Lung (tissue), 11 donors: ENCODE measurements at regions not wholly inside any gene's neighbourhood (a gene's known extent, or its start where the extent isn't known, plus 50 kb on each side); places are given as distances from the start of the nearest gene placed in this dataset.

ENCODE experiments used
- ATAC-seq: fragments of 200-7000 bp; cut with Tn5 transposase; one replicate; pipeline ENCODE4 v1.9.1; 2020; ENCODE audit warnings: moderate number of reproducible peaks; ENCODE audit not compliant: insufficient read depth, low FRiP score
- DNase-seq, 3 donors: peaks; one replicate each; pipeline ENCODE4 v3.0.0-alpha.2; 2013 to 2017
- H3K27ac ChIP-seq, 2 donors: one replicate each; pipeline ENCODE4 v1.5.1; 2013; ENCODE audit warnings: mild to moderate bottlenecking in 2 of 2, moderate library complexity in 2 of 2, control low read depth in 1 of 2, inconsistent platforms in 1 of 2, low read depth in 1 of 2, low read length in 1 of 2
- H3K27me3 ChIP-seq, 3 donors: one replicate each; pipeline ENCODE4 v1.5.1; 2013; ENCODE audit warnings: low read length in 2 of 3; ENCODE audit not compliant: control insufficient read depth in 3 of 3, insufficient read depth in 3 of 3
- H3K36me3 ChIP-seq, 4 donors: one replicate each; pipeline ENCODE4 v1.5.1; 2013; ENCODE audit warnings: low read length in 4 of 4, mild to moderate bottlenecking in 1 of 4, moderate library complexity in 1 of 4; ENCODE audit not compliant: control insufficient read depth in 4 of 4, insufficient read depth in 4 of 4
- H3K4me1 ChIP-seq, 5 donors: one replicate each; pipeline ENCODE4 v1.5.1; 2013; ENCODE audit warnings: low read length in 5 of 5, mild to moderate bottlenecking in 2 of 5, moderate library complexity in 1 of 5; ENCODE audit not compliant: control insufficient read depth in 5 of 5, insufficient read depth in 5 of 5
- H3K4me3 ChIP-seq: one replicate; pipeline ENCODE4 v1.5.1; 2013; ENCODE audit warnings: mild to moderate bottlenecking, control low read depth, moderate library complexity
- H3K9ac ChIP-seq, 2 donors: one replicate each; pipeline ENCODE4 v1.5.1; 2013; ENCODE audit warnings: low read length in 2 of 2, control low read depth in 1 of 2; ENCODE audit not compliant: insufficient read depth in 1 of 2
- H3K9me3 ChIP-seq, 4 donors: one replicate each; pipeline ENCODE4 v1.5.1; 2013; ENCODE audit warnings: low read length in 3 of 4, mild to moderate bottlenecking in 1 of 4, moderate library complexity in 1 of 4; ENCODE audit not compliant: control insufficient read depth in 4 of 4, insufficient read depth in 3 of 4
- WGBS, 2 donors: extraction: QIAGEN DNeasy Blood & Tissue Kit; methylation state at CpG; one replicate each; pipeline ENCODE4 v1.1.7; 2013; 5-methylcytosine and 5-hydroxymethylcytosine counted together
- TF ChIP-seq, protein P1 (sequence below): IDR thresholded peaks from 2 replicates; pipeline ENCODE4 v1.5.1; 2012; ENCODE audit warnings: mild to moderate bottlenecking; ENCODE audit errors: control extremely low read depth, extremely low read depth
- donor health status: control.
- donor health status: control.
- donor health status: Bipolar disorder and iron deficiency.
- donor health status: healthy.
- donor health status: DM: yes; HTN: yes; CAD: no.

GRCh38 chr1:34283142-34283541 lies 106.4 kb downstream of the C1orf94 start:
- Histone ChIP-seq H3K4me1 (peaks cover 0 to 1% (median 0%) of the 10 kb centered on the region in 5 donors), H3K4me3 (no peak overlapping the region), H3K27me3 (peaks cover 0 to 2% (median 0%) of the 10 kb centered on the region in 3 donors), H3K36me3 (no peaks in the 10 kb centered on the region), H3K9ac (no peak overlapping the region), H3K9me3 (peaks cover 0 to 1% (median 0%) of the 10 kb centered on the region in 4 donors), H3K27ac (no peak overlapping the region)
- ATAC-seq: no peak
- DNase-seq: no peak
- TF ChIP-seq, protein P1, sequence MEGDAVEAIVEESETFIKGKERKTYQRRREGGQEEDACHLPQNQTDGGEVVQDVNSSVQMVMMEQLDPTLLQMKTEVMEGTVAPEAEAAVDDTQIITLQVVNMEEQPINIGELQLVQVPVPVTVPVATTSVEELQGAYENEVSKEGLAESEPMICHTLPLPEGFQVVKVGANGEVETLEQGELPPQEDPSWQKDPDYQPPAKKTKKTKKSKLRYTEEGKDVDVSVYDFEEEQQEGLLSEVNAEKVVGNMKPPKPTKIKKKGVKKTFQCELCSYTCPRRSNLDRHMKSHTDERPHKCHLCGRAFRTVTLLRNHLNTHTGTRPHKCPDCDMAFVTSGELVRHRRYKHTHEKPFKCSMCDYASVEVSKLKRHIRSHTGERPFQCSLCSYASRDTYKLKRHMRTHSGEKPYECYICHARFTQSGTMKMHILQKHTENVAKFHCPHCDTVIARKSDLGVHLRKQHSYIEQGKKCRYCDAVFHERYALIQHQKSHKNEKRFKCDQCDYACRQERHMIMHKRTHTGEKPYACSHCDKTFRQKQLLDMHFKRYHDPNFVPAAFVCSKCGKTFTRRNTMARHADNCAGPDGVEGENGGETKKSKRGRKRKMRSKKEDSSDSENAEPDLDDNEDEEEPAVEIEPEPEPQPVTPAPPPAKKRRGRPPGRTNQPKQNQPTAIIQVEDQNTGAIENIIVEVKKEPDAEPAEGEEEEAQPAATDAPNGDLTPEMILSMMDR: no peak
- WGBS, 2 donors: 41 to 88% methylated on average over 3 of the region's 3 CpGs

GRCh38 chr1:34286511-34286910 lies 109.8 kb downstream of the C1orf94 start:
- H3K27me3 ChIP-seq: peaks cover 0 to 2% (median 0%) of the 10 kb centered on the region in 3 donors
- TF ChIP-seq, protein P1: no peak
- H3K4me3 ChIP-seq: no peak overlapping the region
- no peak for DNase-seq
- H3K4me1 ChIP-seq: peaks cover 0 to 1% (median 0%) of the 10 kb centered on the region in 5 donors
- peaks cover 0 to 1% (median 0%) of the 10 kb centered on the region in 4 donors for H3K9me3 ChIP-seq
- WGBS, 2 donors: 74 to 82% methylated on average over 6 of the region's 6 CpGs
- H3K9ac ChIP-seq: no peak overlapping the region
- no peaks in the 10 kb centered on the region for H3K36me3 ChIP-seq
- H3K27ac ChIP-seq: no peak overlapping the region
- ATAC-seq: no peak

DNA sequence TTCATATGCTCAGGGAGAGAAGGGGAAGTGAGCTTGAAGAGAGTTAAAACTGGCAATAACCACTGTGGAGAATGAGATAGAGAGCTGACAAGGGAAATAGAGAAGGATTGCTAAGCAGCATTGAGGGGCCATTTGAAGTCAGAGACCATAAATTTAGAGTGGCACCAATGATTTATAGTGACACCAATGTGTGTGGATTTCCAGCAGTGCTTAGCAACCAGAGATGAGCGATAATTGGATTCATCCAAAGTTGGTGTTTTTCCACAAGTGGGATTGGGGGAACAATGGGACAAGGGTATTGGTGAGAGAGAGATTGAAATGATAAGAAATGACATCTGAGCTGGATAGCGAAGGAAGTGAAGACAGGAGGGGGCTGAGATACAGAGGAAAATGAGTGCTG lies 114.1 kb downstream of the C1orf94 start:
- H3K4me1 ChIP-seq: peaks cover 0 to 1% (median 0%) of the 10 kb centered on the region in 5 donors
- ATAC-seq (no peak), DNase-seq (no peak)
- TF ChIP-seq, protein P1: no peak
- H3K36me3 ChIP-seq: no peaks in the 10 kb centered on the region
- peaks cover 0 to 2% (median 0%) of the 10 kb centered on the region in 3 donors for H3K27me3 ChIP-seq
- 75 to 85% methylated on average over 2 of the region's 2 CpGs for WGBS, 2 donors
- H3K4me3 ChIP-seq: no peak overlapping the region
- H3K9me3 ChIP-seq: no peaks in the 10 kb centered on the region
- H3K27ac ChIP-seq: no peak overlapping the region
- no peak overlapping the region for H3K9ac ChIP-seq

- Histone ChIP-seq H3K36me3 (no peaks in the 10 kb centered on the region), H3K27ac (no peak overlapping the region), H3K9ac (no peak overlapping the region), H3K9me3 (no peaks in the 10 kb centered on the region), H3K4me3 (no peak overlapping the region), H3K4me1 (no peaks in the 10 kb centered on the region), H3K27me3 (peaks cover 0 to 3% (median 0%) of the 10 kb centered on the region in 3 donors)
- DNase-seq: no peak
- TF ChIP-seq, protein P1: no peak
- ATAC-seq: no peak
- WGBS, 2 donors: 67 to 83% methylated on average over 2 of the region's 2 CpGs
These were observed 115.8 kb downstream of the C1orf94 start for GRCh38 chr1:34292472-34292871.
